B cell (primary cell): ENCODE measurements at regions not wholly inside any gene's neighbourhood (a gene's known extent, or its start where the extent isn't known, plus 50 kb on each side); places are given as distances from the start of the nearest gene placed in this dataset.

Experiments used
- ATAC-seq: fragments of 200-7000 bp; cut with Tn5 transposase; one replicate; pipeline ENCODE4 v1.10.0; 2021; ENCODE audit warnings: low read depth, mild to moderate bottlenecking, moderate number of reproducible peaks, moderate library complexity
- CTCF ChIA-PET: fragments of 350-600 bp; sonication (Branson Sonifier 250); formaldehyde crosslinking; loops from one replicate; lab custom pipeline; 2021; ENCODE audit warnings: antibody characterized with exemption, inconsistent platforms; lab: Charles Lee
- POLR2A ChIA-PET: fragments of 350-600 bp; sonication (Branson Sonifier 250); formaldehyde crosslinking; loops from one replicate; lab custom pipeline; 2021; ENCODE audit warnings: antibody characterized with exemption; lab: Charles Lee
- DNase-seq: peaks from one replicate; pipeline ENCODE4 v3.0.0; 2013
- H2AFZ ChIP-seq: 2 replicates; pipeline ENCODE4 v1.6.1; 2012; ENCODE audit warnings: mild to moderate bottlenecking, low read depth, low read length; ENCODE audit not compliant: insufficient read depth, poor library complexity, severe bottlenecking
- H3K27ac ChIP-seq, 2 donors: 1 replicate in 1 of 2; 2 replicates in 1 of 2; pipeline ENCODE4 v1.5.1; 2012 to 2013; ENCODE audit warnings: low read length in 2 of 2, mild to moderate bottlenecking in 2 of 2, moderate library complexity in 1 of 2
- H3K27me3 ChIP-seq, 4 experiments: fragments of 200-600 bp in 1 of 4; sonication (generic) in 1 of 4; replicated peaks in 1 of 4; 1 replicate in 2 of 4; 2 replicates in 2 of 4; pipeline versions ENCODE4 v1.6.1 to v1.7.0; 2013 to 2016; ENCODE audit warnings: low read length in 3 of 4, mild to moderate bottlenecking in 2 of 4, mixed read lengths in 1 of 4, moderate library complexity in 1 of 4; ENCODE audit not compliant: insufficient read depth in 4 of 4, control insufficient read depth in 3 of 4; ENCODE audit errors: control extremely low read depth in 1 of 4
- H3K36me3 ChIP-seq, 2 experiments: replicated peaks in 1 of 2; 1 replicate in 1 of 2; 2 replicates in 1 of 2; pipeline versions ENCODE4 v1.6.1 to v1.7.1; 2013; ENCODE audit warnings: low read length in 1 of 2; ENCODE audit not compliant: insufficient read depth in 2 of 2, control insufficient read depth in 1 of 2; ENCODE audit errors: control extremely low read depth in 1 of 2, extremely low read depth in 1 of 2
- H3K4me1 ChIP-seq, 2 donors: fragments of 200-600 bp in 1 of 2; sonication (generic) in 1 of 2; 1 replicate in 1 of 2; 2 replicates in 1 of 2; pipeline versions ENCODE4 v1.5.1 to v1.6.1; 2013 to 2017; ENCODE audit warnings: low read length in 2 of 2; ENCODE audit not compliant: control insufficient read depth in 2 of 2, insufficient read depth in 2 of 2
- H3K4me2 ChIP-seq: replicated peaks from 2 replicates; pipeline ENCODE3; 2012; ENCODE audit warnings: mild to moderate bottlenecking, low read depth, low read length; ENCODE audit not compliant: poor library complexity, severe bottlenecking
- H3K4me3 ChIP-seq, 5 experiments: fragments of 200-600 bp in 1 of 5; sonication (generic) in 1 of 5; 1 replicate in 3 of 5; 2 replicates in 2 of 5; pipeline versions ENCODE4 v1.5.1 to v1.7.0; 2011 to 2016; ENCODE audit warnings: low read length in 4 of 5, mild to moderate bottlenecking in 4 of 5, low read depth in 2 of 5, control low read depth in 1 of 5, moderate library complexity in 1 of 5; ENCODE audit not compliant: insufficient read depth in 1 of 5; ENCODE audit errors: control extremely low read depth in 1 of 5, extremely low read depth in 1 of 5
- H3K79me2 ChIP-seq: fragments of 200-600 bp; sonication (generic); one replicate; pipeline ENCODE4 v1.6.0; 2016; ENCODE audit warnings: low read length; ENCODE audit not compliant: control insufficient read depth, insufficient read depth
- H3K9ac ChIP-seq: fragments of 200-600 bp; sonication (generic); 2 replicates; pipeline ENCODE4 v1.6.1; 2017; ENCODE audit warnings: mild to moderate bottlenecking, low read length, moderate library complexity
- H3K9me3 ChIP-seq, 3 donors: one replicate each; pipeline versions ENCODE4 v1.6.1 to v1.7.1; 2013; ENCODE audit warnings: low read length in 2 of 3; ENCODE audit not compliant: control insufficient read depth in 2 of 3, insufficient read depth in 1 of 3; ENCODE audit errors: control extremely low read depth in 1 of 3
- H4K20me1 ChIP-seq: 2 replicates; pipeline ENCODE4 v1.6.0; 2012; ENCODE audit warnings: mild to moderate bottlenecking, low read length; ENCODE audit not compliant: insufficient read depth, control insufficient read depth, poor library complexity, severe bottlenecking
- H3K27ac Mint-ChIP-seq: one replicate; pipeline ENCODE4 v1.8.0; 2021; ENCODE audit warnings: mixed read lengths
- H3K27me3 Mint-ChIP-seq: one replicate; pipeline ENCODE4 v1.8.0; 2021; ENCODE audit warnings: mixed read lengths
- H3K4me1 Mint-ChIP-seq: one replicate; pipeline ENCODE4 v1.8.0; 2021; ENCODE audit warnings: mixed read lengths
- H3K4me3 Mint-ChIP-seq: one replicate; pipeline ENCODE4 v1.8.0; 2021; ENCODE audit warnings: mixed read lengths
- H3K9me3 Mint-ChIP-seq: one replicate; pipeline ENCODE4 v1.8.0; 2022; ENCODE audit warnings: mixed read lengths; ENCODE audit not compliant: insufficient read depth
- CTCF ChIP-seq: fragments of 200-600 bp; IDR thresholded peaks from one replicate; pipeline ENCODE4 v1.8.0; 2022; ENCODE audit warnings: antibody characterized with exemption, mild to moderate bottlenecking
- EZH2 ChIP-seq: IDR thresholded peaks from 2 replicates; pipeline ENCODE4 v1.6.1; 2012; ENCODE audit warnings: borderline replicate concordance, low read depth, mild to moderate bottlenecking, moderate library complexity, low read length; ENCODE audit not compliant: insufficient read depth, poor library complexity, severe bottlenecking
- WGBS: methylation state at CpG from one replicate; pipeline ENCODE4 v1.1.5; 2013; ENCODE audit warnings: missing lambda C conversion rate; ENCODE audit not compliant: insufficient coverage; 5-methylcytosine and 5-hydroxymethylcytosine counted together
- intact Hi-C: fragments of 100-400 bp; cut with micrococcal nuclease; formaldehyde crosslinking; loops from one replicate; pipeline ENCODE4 v1.10.0; 2022

GRCh38 chr6:99177736-99178135, 171.7 kb downstream of the FAXC start:
- Mint-ChIP-seq H3K27me3 (no peaks in the 10 kb centered on the region), H3K27ac (no peak overlapping the region), H3K4me1 (no peaks in the 10 kb centered on the region), H3K4me3 (no peak overlapping the region), H3K9me3 (peaks cover 5% of the 10 kb centered on the region)
- no peak overlapping the region for H2AFZ ChIP-seq
- no peaks in the 10 kb centered on the region for H3K27me3 ChIP-seq
- peaks cover 0 to 4% (median 0%) of the 10 kb centered on the region in 3 donors for H3K9me3 ChIP-seq
- H3K4me1 ChIP-seq: no peaks in the 10 kb centered on the region
- no peak overlapping the region for H3K4me2 ChIP-seq
- H3K36me3 ChIP-seq: no peaks in the 10 kb centered on the region
- DNase-seq: no peak
- H4K20me1 ChIP-seq: no peaks in the 10 kb centered on the region
- ChIA-PET CTCF (no interaction called here), POLR2A (no interaction called here)
- no peak for TF ChIP-seq CTCF
- no peak for TF ChIP-seq EZH2
- no peak overlapping the region for H3K27ac ChIP-seq
- ATAC-seq: no peak
- H3K79me2 ChIP-seq: no peaks in the 10 kb centered on the region
- intact Hi-C loops: no loop called here
- 83% methylated on average over 1 of the region's 2 CpGs for WGBS
- no peak overlapping the region for H3K4me3 ChIP-seq
- no peak overlapping the region for H3K9ac ChIP-seq

- Histone ChIP-seq H3K36me3 (no peaks in the 10 kb centered on the region), H3K9ac (no peak overlapping the region), H3K79me2 (no peaks in the 10 kb centered on the region), H3K4me3 (no peak overlapping the region), H3K27ac (no peak overlapping the region), H3K4me1 (no peaks in the 10 kb centered on the region), H2AFZ (no peak overlapping the region), H3K27me3 (no peaks in the 10 kb centered on the region), H4K20me1 (no peaks in the 10 kb centered on the region), H3K4me2 (no peak overlapping the region), H3K9me3 (no peaks in the 10 kb centered on the region)
- no peaks in the 10 kb centered on the region for H3K4me1 Mint-ChIP-seq
- intact Hi-C loops: no loop called here
- POLR2A ChIA-PET: no interaction called here
- no peak overlapping the region for H3K27ac Mint-ChIP-seq
- DNase-seq: no peak
- peaks cover 5% of the 10 kb centered on the region for H3K27me3 Mint-ChIP-seq
- H3K4me3 Mint-ChIP-seq: no peak overlapping the region
- TF ChIP-seq EZH2: no peak
- no peak for TF ChIP-seq CTCF
- H3K9me3 Mint-ChIP-seq: no peaks in the 10 kb centered on the region
- CTCF ChIA-PET: no interaction called here
- no peak for ATAC-seq
Observed at GRCh38 chr6:99165838-99166237, 183.6 kb downstream of the FAXC start.
